Inflammatory macrophage treated with lipopolysaccharide for 4 hours (primary cell): ENCODE measurements at regions not wholly inside any gene's neighbourhood (a gene's known extent, or its start where the extent isn't known, plus 50 kb on each side); places are given as distances from the start of the nearest gene placed in this dataset.

Experiments used
- DNase-seq: peaks from one replicate; pipeline ENCODE4 v3.0.0-alpha.2; 2020

DNA sequence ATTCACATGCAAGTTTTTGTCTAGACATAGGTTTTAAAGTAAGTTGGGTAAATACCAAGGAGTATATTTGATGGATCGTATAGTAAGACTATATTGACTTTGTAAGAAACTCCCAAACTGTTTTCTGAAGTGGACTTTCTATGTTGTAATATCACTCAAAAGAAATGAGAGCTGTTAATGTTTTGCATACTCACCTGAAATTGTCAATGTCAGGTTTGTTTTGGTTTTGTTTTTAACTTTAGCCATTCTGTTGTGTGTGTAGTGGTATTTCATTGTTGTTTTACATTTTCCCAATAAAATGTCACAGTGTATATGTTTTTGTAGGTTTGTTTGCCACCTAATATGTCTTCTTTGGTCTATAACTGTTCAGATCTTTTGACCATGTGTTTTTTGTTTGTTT lies 375.7 kb upstream of the CDH9 start:
- DNase-seq = no peak

- DNase-seq = no peak
These were observed 374.0 kb upstream of the CDH9 start for GRCh38 chr5:27412384-27412783.

DNA sequence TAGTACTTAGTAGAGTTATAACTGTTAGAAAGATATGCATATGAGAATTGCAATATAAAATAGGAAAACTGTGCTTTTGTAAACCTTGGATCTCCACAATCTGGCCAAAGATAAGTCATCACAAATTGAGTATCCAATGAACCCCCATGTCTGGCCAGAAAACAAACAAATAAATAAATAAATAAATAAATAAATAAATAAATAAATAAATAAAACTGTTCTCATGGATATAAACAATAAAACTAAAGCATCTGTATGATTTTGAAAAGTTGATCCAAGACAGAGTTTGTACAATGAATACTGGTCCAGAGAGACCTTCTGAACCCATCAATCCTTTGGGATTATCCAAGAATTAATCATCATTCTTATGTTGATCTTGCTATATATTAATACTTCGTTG lies 367.6 kb upstream of the CDH9 start:
- no peak for DNase-seq

DNA sequence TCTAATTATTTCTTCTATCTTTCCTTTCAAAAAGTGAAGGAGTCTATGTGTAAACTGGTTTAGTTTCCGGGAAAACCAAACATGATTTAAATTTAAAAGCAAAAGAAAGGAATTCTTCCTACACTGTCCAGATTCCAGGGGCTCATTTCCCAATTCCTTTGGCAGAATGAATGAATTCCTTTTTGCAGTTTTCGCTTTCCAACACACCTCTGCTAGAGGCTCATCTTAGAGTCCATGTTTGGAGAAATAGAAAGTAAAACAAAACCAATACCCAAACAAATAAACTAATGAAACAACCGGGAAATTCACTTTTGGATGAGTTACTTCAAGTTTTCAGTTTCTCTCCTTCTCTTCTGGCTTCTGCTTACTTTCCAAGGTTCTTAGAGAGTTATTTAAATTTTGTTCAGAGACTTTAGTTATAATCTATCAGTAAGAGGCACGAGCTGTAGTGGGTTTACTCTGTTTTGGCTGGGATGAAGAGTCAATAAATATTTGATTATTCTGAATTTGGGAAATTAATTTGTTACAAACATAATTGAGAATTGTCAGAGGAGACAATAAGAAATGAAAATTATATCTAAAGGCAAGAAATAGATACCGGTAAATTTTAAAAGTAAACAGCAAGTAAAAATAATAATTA lies 365.0 kb upstream of the CDH9 start:
- DNase-seq = no peak

DNA sequence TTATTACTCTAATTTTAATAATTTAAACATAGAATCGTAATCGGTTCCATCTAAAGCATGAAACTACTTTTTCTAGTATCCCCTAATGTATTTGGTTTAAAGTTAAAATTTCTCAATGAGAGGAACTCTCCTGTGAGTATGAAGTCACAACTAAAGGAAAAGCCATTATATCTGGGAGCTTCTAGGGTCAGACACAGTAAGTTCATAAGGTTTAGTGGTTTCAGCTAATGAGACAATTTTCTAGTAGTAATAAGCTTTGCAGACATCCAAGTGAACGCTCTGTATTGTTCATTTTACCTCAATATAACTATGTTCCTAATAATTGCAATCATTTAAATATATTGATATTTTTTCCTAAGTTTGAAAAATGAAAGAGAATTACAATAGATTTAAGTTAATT lies 364.4 kb upstream of the CDH9 start:
- no peak for DNase-seq

GRCh38 chr5:27396998-27397397 lies 358.6 kb upstream of the CDH9 start:
- DNase-seq = no peak

DNA sequence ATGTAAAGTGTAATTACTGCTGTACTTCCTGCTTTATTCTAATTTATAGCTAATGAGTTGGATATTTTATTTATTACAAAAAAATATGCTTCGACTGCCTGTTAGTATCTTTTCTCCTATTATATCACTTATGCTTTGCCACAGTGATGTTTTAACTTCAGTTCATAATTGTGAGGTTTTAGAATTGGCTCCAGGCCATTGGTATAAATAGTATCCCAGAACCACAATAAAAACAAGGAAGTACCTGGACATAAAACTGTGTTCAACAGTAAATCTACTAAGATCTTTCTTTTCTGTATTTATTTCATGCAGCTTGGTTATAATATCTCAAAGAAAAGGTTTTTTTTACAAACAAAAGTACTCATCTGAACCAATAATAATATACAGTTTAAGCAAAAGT lies 354.3 kb upstream of the CDH9 start:
- no peak for DNase-seq

GRCh38 chr5:27389696-27390095 lies 351.3 kb upstream of the CDH9 start:
- no peak for DNase-seq

DNA sequence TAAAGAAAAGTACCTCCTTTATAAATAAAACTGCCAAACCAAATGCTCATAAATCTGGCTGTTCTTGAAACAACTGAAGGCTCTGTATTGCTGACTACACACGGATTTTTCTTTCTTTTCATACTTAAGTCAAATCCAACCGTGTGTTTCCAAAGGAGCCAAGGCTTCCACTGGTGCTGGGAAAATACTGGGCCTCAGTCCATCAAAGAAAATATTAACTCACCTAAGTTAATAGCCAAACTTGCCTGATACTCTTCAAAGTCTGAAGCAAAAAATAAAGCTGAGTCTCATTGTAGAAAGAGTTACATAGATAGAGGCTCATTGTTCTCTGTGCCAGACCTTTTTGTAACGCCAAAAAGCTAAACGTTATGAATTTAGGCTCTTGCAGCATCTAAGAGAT lies 350.4 kb upstream of the CDH9 start:
- no peak for DNase-seq

- no peak for DNase-seq
These were observed 349.2 kb upstream of the CDH9 start for GRCh38 chr5:27387535-27388073.

DNA sequence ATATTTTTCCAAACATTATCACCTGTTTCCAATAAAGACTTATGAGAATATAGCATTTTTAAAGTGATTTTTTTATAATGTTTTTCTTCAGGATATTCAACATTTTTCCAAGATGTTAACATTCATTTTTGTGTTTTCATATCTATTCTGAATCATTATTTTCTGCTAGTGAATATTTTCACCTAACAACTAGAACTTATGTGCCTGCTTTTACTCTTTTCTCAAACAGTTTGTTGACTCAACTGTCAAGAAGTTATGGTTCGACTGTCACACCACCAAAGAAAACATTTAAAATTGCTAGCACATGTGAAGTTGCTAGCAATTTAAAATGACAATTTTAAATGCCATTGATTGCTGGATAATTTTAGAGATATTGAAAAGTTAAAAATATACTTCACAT lies 343.3 kb upstream of the CDH9 start:
- DNase-seq = no peak

DNA sequence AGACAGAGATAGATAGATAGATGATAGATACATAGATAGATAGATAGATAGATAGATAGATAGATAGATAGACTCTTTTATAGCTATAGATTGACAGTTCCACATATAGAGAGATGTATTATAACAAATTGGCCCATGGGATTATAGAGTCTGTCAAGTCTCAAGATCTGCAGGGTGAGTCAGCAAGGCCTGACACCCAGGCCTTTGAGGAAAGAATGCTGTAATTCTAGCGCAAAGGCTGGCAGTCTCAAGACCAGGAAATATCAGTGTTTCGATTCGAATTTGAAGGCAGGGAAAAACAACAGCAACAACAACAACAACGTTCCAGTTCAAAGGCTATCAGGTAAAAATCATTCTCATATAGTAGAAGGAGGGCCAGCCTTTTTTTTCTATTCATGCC lies 339.2 kb upstream of the CDH9 start:
- DNase-seq = no peak

- no peak for DNase-seq
These were observed 315.6 kb upstream of the CDH9 start for GRCh38 chr5:27353970-27354369.

GRCh38 chr5:27353540-27353939 lies 315.2 kb upstream of the CDH9 start:
- no peak for DNase-seq

- no peak for DNase-seq
These were observed 303.0 kb upstream of the CDH9 start for GRCh38 chr5:27341342-27341741.

DNA sequence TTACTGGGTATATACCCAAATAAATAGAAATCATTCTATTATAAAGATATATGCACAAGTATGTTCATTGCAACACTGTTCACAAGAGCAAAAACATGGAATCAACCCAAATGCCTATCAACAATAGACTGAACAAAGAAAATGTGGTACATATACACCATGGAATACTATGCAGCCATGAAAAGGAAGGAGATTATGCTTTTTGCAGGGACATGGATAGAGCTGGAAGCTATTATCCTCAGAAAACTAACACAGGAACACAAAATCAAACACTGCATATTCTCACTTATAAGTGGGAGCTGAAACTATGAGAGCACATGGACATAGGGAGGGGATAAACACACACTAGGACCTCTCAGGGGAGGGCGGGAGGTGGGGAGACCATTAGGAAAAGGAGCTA lies 298.4 kb upstream of the CDH9 start:
- DNase-seq = no peak

- no peak for DNase-seq
These were observed 290.1 kb upstream of the CDH9 start for GRCh38 chr5:27328480-27328879.

DNA sequence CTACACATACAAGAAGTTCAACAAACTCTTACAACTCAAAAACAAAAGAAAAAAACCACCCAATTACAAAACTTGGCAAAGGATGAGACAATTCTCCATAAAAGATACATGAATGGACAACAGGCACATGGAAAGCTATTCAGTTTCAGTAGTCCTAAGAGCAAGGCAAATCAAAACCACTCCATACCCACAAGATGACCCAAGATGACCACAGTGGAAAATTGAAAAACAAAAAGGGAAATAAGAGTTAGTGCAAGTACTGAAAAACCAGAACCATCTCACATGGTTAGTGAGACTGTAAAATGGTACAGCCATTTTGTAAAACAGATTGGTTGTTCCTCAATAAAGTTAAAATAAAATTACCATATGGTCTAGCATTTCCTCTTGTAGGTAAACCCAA lies 287.1 kb upstream of the CDH9 start:
- DNase-seq = no peak

- DNase-seq = no peak
These were observed 280.3 kb upstream of the CDH9 start for GRCh38 chr5:27318701-27319100.

DNA sequence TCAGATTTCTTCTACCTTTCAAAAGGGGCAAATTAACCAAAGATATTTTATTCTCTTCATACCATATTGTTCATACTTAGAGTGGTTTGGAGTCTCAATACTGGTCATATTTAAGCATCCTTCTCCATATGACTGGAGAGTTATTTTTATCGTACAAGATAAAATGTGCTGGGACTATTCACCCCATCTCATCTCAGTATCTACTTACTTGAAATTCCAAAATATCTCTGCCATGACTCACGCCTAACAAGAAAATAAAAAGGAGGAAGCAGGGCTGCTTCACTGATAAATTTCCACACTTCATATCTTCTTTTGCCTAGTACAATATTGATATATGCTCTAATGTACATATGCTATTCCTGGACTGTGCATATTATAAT lies 277.9 kb upstream of the CDH9 start:
- DNase-seq = no peak

- DNase-seq = no peak
These were observed 277.2 kb upstream of the CDH9 start for GRCh38 chr5:27315363-27316270.

DNA sequence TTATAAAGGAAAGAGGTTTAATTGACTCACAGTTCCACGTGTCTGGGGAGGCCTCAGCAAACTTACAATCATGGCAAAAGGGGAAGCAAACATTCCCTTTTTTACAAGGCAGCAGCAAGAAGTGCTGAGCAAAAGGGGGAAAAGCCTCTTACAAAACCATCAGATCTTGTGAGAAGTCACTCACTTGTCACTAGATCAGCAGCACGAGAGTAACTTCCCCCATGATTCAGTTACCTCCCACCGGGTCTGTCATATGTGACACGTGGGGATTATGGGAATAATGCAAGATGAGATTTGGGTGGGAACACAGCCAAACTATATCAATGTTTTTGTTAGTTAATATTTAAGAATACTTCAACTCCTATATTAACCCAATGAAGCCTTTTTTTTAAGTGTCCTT lies 275.2 kb upstream of the CDH9 start:
- DNase-seq = peak; percentile 0

DNA sequence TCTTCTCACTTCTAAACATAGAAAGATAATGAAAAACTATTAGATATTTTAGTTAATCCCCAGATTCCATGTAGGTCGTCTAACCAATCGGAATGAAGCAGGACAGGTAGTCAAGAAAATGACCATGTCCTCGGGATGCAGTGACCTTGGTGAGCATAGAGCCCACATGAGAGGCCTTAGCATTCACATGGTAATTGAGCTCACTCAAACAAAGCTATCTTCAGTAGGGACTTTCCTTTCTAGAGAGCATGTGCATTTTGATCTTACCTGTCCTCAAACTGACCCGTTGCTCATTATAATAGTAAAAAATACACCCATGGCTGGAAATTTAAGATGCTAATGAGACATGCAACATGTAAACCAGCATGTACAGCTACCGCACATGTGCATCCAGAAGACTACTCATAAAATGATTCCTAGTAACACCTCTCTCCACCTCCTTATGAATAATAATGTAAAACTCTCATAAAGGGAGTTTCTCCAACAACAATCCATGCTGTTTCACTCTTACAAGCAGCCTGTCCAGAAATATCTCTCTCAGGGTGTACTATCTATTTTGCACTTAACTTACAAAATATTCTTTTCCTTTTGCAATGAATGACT lies 274.0 kb upstream of the CDH9 start:
- no peak for DNase-seq

GRCh38 chr5:27311544-27311943 lies 273.2 kb upstream of the CDH9 start:
- no peak for DNase-seq
